ENCODE measurements at regions not wholly inside any gene's neighbourhood (a gene's known extent, or its start where the extent isn't known, plus 50 kb on each side); places are given as distances from the start of the nearest gene placed in this dataset.

DNA sequence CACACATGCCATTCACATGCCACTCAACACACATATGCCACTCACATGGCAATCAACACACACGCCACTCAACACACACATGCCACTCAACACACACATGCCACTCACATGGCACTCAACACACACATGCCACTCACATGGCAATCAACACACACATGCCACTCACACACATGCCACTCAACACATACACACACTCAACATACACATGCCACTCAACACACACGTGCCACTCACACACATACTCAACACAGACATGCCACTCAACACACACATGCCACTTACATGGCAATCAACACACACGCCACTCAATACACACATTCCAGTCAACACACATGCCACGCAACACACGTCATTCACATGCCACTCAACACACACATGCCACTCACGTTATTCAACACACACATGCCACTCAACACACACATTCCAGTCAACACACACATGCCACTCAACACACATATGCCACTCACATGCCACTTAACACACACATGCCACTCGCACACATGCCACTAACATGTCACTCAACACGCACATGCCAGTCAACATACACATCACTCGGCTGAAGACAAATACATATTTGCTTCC is 182.9 kb downstream of the NPHP4 start:
- H3K4me1 ChIP-seq, result no peaks in the 10 kb centered on the region
- H3K27ac ChIP-seq, result no peak overlapping the region
- no peaks in the 10 kb centered on the region for H3K36me3 ChIP-seq (replicated peaks in 1 of 2; ENCODE audit: insufficient read depth in 1 of 2, low read depth in 2 of 2)
- ATAC-seq (no peak), DNase-seq (no peak)
- WGBS, 2 donors, result 83 to 84% methylated on average over 9 of the region's 9 CpGs
- intact Hi-C loops (cut with DNase I), result no loop called here
- H3K27me3 ChIP-seq, result no peaks in the 10 kb centered on the region
- no peak for TF ChIP-seq POLR2A (IDR thresholded peaks at IDR 0.05)
- TF ChIP-seq, protein P1, sequence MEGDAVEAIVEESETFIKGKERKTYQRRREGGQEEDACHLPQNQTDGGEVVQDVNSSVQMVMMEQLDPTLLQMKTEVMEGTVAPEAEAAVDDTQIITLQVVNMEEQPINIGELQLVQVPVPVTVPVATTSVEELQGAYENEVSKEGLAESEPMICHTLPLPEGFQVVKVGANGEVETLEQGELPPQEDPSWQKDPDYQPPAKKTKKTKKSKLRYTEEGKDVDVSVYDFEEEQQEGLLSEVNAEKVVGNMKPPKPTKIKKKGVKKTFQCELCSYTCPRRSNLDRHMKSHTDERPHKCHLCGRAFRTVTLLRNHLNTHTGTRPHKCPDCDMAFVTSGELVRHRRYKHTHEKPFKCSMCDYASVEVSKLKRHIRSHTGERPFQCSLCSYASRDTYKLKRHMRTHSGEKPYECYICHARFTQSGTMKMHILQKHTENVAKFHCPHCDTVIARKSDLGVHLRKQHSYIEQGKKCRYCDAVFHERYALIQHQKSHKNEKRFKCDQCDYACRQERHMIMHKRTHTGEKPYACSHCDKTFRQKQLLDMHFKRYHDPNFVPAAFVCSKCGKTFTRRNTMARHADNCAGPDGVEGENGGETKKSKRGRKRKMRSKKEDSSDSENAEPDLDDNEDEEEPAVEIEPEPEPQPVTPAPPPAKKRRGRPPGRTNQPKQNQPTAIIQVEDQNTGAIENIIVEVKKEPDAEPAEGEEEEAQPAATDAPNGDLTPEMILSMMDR (IDR thresholded peaks at IDR 0.05), result no peak
- H3K4me3 ChIP-seq, result no peak overlapping the region
- no peaks in the 10 kb centered on the region for H3K9me3 ChIP-seq

DNA sequence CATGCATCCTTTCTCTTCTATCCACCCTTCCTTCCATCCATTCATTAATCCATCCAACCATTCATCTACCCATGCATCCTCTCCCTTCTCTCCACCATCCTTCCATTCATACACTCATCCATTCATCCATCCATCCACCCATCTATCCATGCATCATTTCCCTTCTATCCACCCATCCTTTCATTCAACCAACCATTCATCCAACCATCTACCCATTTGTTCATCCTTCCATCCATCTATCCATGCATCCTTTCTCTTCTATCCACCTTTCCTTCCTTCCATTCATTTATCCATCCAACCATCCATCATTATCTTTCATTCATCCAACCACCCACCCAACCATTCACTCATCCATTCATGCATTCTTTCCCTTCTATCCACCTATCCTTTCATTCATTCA is 188.4 kb downstream of the NPHP4 start:
- Histone ChIP-seq H3K27ac (no peak overlapping the region), H3K36me3 (replicated peaks in 1 of 2; ENCODE audit: insufficient read depth in 1 of 2, low read depth in 2 of 2) (no peaks in the 10 kb centered on the region), H3K9me3 (no peaks in the 10 kb centered on the region), H3K4me3 (no peak overlapping the region), H3K27me3 (no peaks in the 10 kb centered on the region), H3K4me1 (no peaks in the 10 kb centered on the region)
- intact Hi-C loops (cut with DNase I), result no loop called here
- DNase-seq, result no peak
- ATAC-seq, result no peak
- TF ChIP-seq POLR2A (IDR thresholded peaks at IDR 0.05), result no peak
- TF ChIP-seq, protein P1 (IDR thresholded peaks at IDR 0.05), result no peak

DNA sequence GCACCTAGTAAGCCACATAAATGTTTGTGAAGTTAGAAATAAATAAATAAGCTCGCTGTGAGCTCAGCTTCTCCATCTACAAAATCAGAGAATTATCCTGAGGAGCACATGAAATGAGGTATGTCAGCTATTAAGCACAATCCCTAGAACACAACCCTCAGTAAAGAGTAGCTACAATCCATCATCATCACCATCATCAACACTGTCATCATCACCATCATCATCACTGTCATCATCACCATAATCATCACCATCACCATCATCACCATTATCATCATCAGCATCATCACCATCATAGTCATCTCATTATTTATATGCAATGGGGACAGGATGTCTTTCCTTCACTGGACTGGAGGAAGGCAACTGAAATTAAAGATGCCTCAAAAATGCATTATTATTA is 189.6 kb downstream of the NPHP4 start:
- intact Hi-C loops (cut with DNase I), result no loop called here
- H3K9me3 ChIP-seq, result no peaks in the 10 kb centered on the region
- no peaks in the 10 kb centered on the region for H3K27me3 ChIP-seq
- no peak for DNase-seq
- WGBS, 2 donors, result 71 to 84% methylated on average over 1 of the region's 1 CpG
- no peak for TF ChIP-seq POLR2A (IDR thresholded peaks at IDR 0.05)
- TF ChIP-seq, protein P1 (IDR thresholded peaks at IDR 0.05), result no peak
- H3K4me1 ChIP-seq, result no peaks in the 10 kb centered on the region
- ATAC-seq, result no peak
- no peaks in the 10 kb centered on the region for H3K36me3 ChIP-seq (replicated peaks in 1 of 2; ENCODE audit: insufficient read depth in 1 of 2, low read depth in 2 of 2)
- H3K4me3 ChIP-seq, result no peak overlapping the region
- no peak overlapping the region for H3K27ac ChIP-seq

DNA sequence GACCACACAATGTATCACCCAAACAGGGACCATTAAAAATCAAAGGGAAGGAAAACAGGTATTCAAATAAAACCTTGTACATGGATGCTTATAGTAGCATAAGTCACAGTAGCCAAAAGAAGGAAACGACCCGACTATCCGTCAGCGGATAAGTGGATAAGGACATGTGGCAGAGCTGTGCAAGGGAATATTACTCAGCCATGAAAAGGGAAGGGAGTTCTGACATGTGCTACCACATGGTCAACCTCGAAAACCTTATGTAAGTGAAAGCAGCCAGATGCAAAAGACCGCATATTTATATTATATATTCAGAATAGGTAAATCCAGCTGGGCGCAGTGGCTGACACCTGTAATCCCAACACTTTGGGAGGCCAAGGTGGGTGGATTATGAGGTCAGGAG is 193.3 kb downstream of the NPHP4 start:
- Histone ChIP-seq H3K9me3 (no peaks in the 10 kb centered on the region), H3K4me3 (no peak overlapping the region), H3K27ac (no peak overlapping the region), H3K4me1 (no peaks in the 10 kb centered on the region), H3K27me3 (no peaks in the 10 kb centered on the region), H3K36me3 (replicated peaks in 1 of 2; ENCODE audit: insufficient read depth in 1 of 2, low read depth in 2 of 2) (no peaks in the 10 kb centered on the region)
- intact Hi-C loops (cut with DNase I), result no loop called here
- no peak for DNase-seq
- WGBS, 2 donors, result 73 to 86% methylated on average over 7 of the region's 7 CpGs
- TF ChIP-seq, protein P1 (IDR thresholded peaks at IDR 0.05), result no peak
- ATAC-seq, result no peak

DNA sequence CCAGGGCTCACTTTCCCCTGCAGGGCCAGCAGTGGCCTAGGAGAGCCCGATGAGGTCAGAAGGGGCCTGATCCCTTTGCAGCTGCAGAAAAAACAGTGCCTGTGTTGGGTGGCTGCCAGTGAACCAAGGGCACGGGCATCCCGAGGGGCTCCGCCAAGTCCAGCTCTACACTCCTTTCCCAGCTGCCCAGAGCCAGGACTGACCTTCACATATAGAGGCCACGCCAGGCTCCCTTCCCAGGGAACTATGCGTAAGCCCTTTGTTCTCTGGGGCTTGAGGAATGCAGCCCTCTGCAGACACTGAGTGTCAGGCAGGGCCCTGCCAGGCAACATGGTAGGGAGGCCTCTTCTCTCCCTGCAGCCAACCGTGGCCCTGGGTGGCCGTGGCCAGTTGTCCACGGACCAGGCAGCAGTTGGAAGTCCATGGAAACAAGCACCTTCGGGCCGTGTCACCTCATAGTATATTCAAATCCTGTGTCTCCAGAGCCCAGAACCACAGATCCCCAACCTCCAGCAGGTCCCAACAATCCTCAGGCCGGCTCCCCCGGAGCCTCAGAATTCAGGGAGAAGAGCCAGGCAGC is 194.0 kb downstream of the NPHP4 start:
- TF ChIP-seq POLR2A (IDR thresholded peaks at IDR 0.05), result no peak
- TF ChIP-seq, protein P1 (IDR thresholded peaks at IDR 0.05), result no peak
- Histone ChIP-seq H3K27ac (no peak overlapping the region), H3K36me3 (replicated peaks in 1 of 2; ENCODE audit: insufficient read depth in 1 of 2, low read depth in 2 of 2) (no peaks in the 10 kb centered on the region), H3K4me3 (no peak overlapping the region), H3K9me3 (no peaks in the 10 kb centered on the region), H3K4me1 (peaks cover 5% of the 10 kb centered on the region), H3K27me3 (no peaks in the 10 kb centered on the region)
- DNase-seq (no peak), ATAC-seq (no peak)
- 49 to 59% methylated on average over 7 to 12 of the region's 13 CpGs for WGBS, 2 donors
- intact Hi-C loops (cut with DNase I), result no loop called here

Data from body of pancreas (tissue), 4 donors.